HCEC 1CT (cell line): ENCODE measurements at regions not wholly inside any gene's neighbourhood (a gene's known extent, or its start where the extent isn't known, plus 50 kb on each side); places are given as distances from the start of the nearest gene placed in this dataset.

Experiments used
- DNase-seq: peaks from one replicate; pipeline ENCODE4 v3.0.0-alpha.2; 2017

DNA sequence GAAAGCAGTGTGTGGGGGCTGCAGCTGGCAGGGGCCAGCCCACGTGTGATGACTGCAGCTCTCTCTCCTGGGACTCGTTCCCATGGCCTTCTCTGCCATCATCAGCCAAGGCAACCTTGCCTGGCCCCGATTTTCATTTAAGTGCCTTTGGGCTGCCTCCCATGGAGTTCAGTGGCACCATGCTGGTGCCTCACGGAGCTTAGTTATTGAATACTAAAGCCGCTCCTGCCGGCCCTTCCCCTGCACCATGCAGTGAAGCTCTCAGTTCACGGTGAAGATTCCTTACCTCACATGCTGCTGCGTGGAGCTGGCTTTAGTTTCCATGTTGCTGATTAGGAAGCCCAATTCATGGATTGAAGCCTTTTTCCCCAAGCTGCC, 141.5 kb upstream of the EEPD1 start:
- DNase-seq, result no peak

DNA sequence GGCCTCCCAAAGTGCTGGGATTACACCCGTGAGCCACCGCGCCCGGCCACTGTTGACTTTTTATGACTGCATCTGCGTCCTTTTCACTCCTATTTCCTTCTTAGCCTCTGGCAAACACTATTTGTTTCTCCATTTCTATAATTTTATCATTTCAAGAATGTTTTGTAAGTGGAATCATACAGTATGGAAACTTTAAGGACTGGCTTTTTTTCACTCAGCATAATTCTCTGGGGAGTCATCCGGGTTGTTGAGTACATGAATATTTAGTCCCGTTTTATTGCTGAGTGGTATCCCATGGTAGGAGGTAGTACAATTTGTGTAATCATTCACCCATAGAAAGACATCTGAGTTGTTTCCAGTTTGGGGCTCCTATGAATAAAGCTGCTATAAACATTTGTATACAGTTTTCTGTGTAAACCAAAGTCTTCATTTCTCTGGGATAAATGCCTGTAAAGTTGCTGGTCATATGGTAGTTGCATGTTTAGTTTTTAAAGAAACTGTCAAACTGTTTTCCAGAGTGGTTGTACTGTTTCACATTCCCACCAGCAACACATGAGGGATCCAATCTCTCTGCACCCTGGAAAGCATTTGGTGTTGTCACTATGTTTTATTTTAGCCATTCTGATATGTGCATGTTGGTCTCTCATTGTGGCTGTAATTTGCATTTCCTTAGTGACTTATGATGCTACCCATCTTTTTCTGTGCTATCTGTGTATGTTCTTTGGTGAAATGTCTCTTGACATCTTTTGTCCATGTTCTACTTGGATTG, 139.6 kb upstream of the EEPD1 start:
- DNase-seq, result no peak

DNA sequence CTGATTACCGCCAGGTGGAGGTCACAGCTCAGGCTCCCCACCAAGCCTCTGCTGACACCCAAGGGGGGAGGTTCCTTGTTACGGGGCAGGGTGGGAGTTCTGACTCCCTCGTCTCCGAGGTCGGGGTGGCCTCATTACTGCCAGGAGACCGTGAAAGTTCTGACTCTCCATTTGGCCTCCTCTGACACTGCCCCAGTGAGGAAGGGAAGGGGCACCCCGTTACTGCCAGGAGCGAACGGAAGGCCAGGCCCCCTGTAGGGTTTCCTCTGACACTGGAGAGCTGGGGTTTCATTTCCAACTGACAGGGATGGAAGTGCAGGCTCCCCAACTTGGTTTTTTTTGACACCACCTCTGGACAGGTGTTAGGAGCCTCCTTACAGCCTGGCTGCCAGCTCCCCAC, 138.1 kb upstream of the EEPD1 start:
- DNase-seq, result no peak

DNA sequence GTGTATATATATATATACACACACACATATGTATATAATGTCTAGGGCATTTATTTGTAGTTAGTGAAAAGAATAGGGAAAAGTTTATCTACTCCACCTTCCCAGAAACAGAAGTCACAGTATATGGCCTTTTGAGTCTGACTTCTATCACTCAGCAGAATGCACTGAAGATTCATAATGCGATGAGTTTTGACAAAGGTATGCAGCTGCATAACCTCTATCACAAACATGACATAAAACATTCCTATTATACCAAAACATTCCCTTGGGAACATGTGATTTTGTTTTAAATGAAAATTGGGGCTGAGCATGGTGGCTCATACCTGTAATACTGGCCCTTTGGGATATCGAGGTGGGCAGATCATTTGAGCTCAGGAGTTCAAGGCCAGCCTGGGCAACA, 137.3 kb upstream of the EEPD1 start:
- peak; percentile 72 for DNase-seq

DNA sequence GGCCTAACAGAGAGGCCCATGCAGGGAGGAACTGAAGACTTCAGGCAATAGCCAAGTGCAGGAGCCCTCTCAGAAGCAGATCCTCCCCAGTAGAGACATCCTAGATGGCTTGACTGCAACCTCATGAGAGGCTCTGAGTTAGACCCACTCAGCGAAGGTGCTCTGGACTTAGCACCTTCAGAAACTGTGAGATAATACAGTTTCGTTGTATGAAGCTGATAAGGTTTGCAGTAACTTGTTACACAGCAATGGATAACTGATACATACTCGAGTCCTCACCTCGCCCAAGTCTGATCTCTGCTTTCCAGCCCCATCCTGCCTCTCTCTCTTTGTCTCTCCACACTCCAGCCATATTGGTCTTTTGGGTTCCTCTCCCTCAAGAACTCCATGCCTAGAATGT, 136.4 kb upstream of the EEPD1 start:
- DNase-seq, result no peak

DNA sequence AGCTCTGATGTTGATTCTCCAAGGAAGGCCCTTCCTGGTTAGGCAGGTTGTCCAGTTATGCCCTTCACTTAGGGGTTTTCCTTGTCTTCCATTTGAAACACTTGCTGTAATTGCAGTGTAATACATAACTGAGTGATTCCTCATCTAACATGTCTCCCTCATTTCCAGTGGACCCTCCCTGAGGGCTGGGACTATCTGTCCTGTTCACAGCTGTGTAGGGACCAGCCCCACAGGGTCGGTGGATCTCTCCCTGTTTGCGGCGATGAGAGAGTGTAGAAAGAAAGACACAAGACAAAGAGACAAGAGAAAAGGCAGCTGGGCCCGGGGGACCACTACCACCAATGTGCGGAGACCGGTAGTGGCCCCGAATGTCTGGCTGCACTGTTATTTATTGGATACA, 135.9 kb upstream of the EEPD1 start:
- DNase-seq, result no peak

- DNase-seq, result no peak
Measured at GRCh38 chr7:36018816-36019484, 134.1 kb upstream of the EEPD1 start.

- no peak for DNase-seq
Measured at GRCh38 chr7:36019538-36019937, 133.5 kb upstream of the EEPD1 start.

DNA sequence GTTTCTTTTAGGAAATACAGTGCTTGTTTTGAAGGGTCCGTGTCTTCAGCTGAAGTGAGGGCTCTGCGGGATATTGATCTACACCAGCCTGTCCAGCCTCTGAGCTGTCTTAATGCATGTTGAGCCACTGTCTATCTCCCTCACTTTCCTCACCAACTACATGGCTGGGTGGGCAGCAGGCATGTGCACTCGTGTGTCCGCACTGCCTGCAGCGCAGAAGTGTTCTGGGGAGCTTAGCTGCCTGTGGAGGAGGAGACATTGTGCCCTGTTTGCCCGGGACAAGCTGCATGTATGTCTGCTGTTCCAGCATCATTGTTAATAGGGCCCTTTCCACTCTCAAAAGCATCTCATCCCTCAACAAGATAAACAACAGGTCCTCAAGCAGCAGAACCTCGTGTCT, 133.1 kb upstream of the EEPD1 start:
- DNase-seq, result no peak

DNA sequence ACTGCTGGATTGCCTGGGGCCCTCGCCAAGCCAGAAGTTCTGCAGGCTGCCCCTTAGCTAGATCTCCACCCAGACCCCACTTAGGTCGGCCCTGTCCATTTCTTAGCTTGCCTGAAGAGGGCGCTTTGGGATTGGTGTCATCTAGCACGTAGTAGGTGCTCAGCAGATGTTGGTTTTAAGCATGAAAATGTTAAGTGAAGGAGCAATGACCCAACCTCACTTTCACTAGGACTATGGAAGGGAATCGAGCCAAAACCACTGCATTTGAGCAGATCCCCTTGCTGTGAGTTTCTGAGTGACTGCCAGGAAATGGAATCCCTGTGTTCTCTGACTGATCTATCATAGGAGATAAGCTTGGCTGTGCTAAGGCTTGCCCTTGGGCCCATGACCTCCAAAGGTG, 131.7 kb upstream of the EEPD1 start:
- peak; percentile 28 for DNase-seq

DNA sequence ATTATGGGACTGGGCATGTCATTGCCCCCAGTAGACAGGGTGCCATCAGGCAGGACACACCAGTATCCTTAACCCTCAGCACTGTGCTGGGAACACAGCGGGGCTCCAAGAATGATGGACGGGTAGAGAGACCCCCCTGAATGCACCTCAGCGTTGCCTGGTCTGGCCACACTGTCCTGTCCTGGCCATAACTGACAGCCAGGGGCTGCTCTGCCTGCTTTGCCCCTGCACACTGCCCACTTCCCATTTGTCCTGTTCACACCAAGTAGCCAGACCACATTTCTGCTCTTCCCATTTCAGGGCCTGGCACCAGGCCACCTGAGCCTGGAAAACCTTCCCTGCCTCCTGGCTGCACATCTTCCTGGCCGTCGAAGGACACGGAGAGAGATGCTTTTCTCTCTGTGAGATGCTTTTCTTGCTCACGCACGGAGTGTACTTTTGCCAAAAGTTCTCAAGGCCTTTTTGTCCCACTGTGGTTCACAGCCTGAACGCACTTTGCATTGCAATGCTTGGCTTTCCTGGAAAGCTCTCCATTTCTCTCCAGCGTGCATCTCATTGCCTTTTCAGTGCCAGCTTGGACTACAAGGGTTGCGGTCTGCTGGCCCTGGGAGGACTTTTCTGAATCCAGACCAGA, 131.0 kb upstream of the EEPD1 start:
- no peak for DNase-seq

DNA sequence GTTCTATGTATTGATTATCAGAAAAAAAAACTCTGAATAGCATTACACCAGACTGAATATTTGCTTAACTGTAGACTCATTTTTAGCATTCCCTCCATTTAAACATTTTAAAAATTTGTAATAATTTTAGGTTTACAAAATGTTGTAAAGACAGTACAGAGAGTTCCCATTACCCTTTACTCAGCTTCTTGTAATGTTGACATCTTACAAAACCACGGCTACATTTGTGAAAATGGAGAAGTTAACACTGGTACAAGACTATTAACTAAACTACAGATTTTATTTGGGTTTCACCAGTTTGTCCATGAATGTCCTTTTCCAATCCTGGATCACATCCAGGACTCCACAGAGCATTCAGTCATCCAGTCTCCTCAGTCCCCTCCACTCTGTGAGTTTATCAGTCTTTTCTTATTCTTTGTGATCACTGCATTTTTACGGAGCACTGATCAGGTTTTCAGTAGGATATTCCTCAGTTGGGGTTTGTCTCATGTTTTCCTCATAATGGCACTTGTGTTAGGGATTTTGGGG, 130.0 kb upstream of the EEPD1 start:
- no peak for DNase-seq

DNA sequence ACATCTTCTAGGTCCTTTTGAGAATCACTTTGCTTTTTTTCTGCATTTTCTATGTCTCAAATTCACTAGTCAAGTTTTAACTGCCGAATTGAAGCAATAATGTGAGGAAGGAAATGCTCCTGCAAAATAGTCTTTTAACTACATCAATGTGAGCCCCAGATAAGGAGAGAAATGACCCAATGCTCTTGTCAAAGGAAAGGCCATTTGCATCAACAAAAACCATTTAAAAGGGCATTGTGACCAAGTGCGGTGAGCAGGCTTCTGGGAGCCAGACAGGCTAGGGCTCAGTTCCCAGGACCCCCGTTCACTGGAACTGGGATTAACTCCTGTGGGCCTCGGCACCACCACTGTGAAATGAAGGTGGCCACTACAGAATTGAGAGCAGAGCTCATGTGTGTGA, 127.9 kb upstream of the EEPD1 start:
- no peak for DNase-seq

DNA sequence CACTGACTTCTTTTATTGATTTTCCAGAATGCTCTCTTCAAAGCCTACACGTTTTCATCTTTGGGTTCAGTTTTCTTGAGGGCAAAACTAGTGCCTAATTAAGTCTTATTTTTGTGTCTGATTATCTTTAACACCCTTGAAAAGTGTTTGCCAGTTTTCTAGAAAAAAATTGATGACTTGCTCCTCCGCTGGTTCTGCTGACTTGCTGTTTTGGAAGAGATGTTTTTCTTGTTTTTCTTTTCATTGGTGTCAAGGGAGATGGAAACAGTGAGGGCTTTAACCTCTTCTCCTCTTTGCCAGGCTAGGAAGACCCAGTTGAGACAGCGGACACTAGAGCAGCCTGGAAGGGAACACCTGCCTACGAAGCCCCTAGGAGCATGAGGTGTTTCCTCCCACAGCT, 123.7 kb upstream of the EEPD1 start:
- DNase-seq, result no peak

DNA sequence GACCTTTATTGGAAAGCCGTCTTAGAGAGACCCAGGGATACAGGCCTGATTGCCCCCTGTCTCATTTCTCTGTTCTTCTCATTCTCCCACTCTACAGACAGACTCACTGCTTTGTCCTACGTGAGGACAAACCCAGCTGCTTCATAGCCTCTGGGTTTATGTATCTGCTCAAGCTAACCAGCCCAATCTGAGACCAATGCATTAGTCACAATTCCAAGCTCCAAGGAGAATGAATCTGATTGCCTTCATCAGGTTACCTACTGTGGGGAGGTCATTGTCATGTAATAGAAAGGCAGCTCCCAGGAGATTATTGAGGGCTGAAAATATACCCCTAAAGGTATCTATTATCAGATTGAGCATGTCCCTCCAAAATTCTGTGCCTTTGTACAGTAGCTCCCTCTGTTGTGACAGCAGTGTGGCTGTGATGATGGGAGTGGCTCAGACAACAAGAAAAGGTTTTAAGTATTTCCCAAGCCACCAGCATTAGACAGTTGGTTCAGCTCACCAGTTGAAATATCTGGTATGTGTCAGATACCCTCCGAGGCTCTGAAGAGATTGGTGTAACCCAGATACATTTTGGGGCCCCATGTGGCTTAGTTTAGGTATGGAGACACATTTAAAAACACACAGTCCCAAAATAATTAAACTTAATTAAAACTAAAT, 123.1 kb upstream of the EEPD1 start:
- DNase-seq, result no peak

- no peak for DNase-seq
Measured at GRCh38 chr7:36032361-36032818, 120.7 kb upstream of the EEPD1 start.

DNA sequence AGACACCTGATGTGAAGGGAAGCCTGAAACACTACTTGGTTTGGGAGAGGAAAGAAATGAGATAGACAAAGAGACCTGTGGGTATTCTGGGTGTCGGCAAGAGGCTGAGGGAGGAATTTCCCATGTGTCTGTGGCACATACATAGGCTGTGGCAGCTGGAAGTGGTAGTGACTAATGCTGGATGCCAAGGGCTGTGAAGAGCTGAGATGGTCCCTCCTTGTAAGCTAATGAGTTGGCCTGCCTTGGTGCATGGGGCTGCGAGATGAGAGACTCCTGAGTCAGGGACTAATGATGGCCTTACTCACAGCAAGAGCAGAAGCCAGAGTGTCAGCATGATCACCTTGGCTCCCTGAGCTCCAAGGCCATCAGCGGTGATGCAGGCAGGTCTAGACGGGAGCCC, 119.0 kb upstream of the EEPD1 start:
- DNase-seq, result peak; percentile 55

DNA sequence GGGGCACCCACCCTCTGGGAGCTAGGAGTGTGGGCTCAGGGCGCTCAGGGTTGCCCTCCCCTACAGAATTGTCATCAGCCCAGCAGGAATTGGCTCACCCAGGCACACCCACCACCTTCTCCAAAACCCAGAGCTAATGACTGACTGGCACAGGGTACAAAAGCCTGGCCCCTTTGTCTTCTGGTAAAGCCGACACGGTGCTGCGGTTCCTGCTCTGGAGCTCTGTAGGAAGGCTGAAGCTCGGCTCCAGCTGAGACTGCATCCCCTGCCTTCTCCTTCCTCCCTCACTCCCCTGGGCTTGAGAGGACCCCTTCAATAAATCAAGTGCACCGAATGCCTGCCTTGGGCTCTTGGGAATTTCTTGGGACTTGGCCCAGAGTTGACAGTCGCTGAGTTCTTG, 117.9 kb upstream of the EEPD1 start:
- DNase-seq, result no peak

- no peak for DNase-seq
Measured at GRCh38 chr7:36036590-36036989, 116.5 kb upstream of the EEPD1 start.

DNA sequence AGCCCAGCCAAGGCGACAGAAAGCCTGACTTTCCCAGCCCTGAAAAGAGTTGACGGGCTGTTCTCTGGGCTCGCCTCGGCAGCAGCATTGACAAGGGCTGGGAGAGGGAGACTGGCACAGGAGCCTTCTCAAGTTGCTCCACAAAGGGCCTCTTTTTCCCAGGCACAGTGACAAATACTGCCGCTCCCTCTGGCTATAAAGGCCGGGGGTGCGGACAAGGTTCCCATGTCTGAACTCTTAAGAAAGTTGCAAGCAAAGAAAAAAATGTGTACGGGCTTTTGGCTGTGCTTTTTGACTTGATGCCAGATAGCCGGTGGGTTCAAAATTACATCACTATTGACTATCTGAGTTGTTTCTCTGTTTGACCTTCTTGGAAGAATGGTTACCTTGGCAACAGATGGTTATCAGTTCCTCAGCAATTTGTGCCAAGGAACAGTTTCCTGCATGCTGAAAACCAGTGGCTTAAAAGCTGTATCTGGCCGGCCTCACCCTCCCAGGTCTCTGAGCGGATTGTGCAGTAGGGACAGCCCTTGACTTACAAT, 115.9 kb upstream of the EEPD1 start:
- DNase-seq, result no peak

DNA sequence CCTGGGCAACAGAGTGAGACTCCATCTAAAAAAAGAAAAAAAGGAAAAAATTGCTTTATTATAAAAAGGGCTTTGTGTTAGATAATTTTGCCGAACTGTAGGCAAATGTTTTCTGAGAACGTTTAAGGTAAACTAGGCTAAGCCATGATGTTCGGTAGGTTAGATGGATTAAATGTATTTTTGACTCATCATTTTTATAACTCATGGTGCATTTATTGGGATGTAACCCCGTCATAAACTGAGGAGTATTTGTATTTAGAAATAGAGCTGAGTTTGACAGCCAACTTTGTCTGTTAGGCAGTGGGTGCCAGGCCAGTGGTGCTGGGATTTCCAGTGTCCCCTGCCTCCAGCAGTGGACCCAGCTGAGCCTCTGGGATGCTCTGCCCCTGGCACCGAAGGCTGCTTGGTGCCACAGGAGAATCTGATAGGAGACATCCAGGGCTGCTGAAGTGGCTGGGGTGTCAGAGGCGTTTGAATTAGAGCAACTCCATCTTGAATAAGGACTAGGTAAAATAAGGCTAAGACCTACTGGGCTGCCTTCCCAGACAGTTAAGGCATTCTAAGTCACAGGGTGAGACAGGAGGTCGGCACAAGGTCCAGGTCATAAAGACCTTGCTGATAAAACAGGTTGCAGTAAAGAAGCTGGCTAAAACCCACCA, 114.9 kb upstream of the EEPD1 start:
- DNase-seq, result no peak

DNA sequence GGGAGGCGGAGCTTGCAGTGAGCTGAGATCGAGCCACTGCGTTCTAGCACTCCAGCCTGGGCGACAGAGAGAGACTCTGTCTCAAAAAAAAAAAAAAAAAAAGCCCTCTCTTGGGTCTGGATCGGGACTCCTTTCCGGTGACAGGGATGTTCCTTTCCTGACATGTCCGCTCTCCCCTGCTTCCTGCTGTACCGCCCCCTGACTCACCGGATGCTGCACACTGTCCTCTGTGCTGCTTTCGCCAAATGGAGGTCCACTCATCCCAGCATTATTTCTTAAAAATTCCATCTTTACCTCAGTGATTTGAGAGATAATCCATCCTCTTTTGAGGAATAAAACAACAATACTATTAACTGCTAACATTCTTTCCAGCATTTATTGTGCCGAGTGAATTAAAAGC, 113.8 kb upstream of the EEPD1 start:
- DNase-seq, result no peak

- no peak for DNase-seq
Measured at GRCh38 chr7:36039671-36040070, 113.4 kb upstream of the EEPD1 start.
